ENCODE measurements at regions not wholly inside any gene's neighbourhood (a gene's known extent, or its start where the extent isn't known, plus 50 kb on each side); places are given as distances from the start of the nearest gene placed in this dataset.

DNA sequence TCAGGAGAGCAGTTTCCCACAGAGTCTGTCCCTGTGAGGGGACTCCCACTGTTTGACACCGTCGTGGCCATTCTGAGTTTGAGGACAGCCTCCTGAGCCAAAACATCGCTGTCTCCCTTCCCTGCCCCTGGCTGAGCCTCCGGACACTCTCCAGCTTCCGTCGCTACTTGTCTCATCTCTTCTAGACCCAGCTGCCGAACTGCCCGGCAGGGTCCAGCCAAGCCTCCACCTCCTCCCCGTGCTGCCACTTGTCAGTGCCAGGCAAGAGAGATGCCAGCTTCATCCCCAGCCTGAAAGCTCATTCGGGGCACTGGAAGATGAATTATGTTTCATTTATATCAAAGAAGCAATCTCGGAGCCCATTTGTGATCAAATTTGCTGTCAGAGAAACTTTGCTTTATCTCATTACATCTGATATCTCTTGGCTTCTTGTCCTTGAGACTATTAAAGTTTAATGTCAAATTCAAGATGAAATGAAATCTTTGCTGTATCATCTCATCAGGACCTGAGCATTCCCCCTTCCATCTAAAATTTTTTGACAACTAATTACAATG lies 283.9 kb downstream of the BUD13 start:
- no peak overlapping the region for H3K4me3 ChIP-seq (ENCODE audit: low read depth in 2 of 2, low read length in 2 of 2)
- no peaks in the 10 kb centered on the region for H3K9me3 ChIP-seq (ENCODE audit: control insufficient read depth, insufficient read depth, low read depth, low read length)
- intact Hi-C loops (cut with micrococcal nuclease; ENCODE audit: unreplicated experiment) (no loop called here), in situ Hi-C loops (cut with HindIII; ENCODE audit: low pct_unique_long_range_greater_than_20kb, low sequenced_read_pairs) (no loop called here)
- DNase-seq (ENCODE audit: low read depth, low spot score) (no peak), ATAC-seq (no peak)
- H3K27ac ChIP-seq (ENCODE audit: low read length): no peak overlapping the region
- H3K4me1 ChIP-seq (ENCODE audit: control insufficient read depth, insufficient read depth, low read length): no peaks in the 10 kb centered on the region
- H3K27me3 ChIP-seq (ENCODE audit: control insufficient read depth, insufficient read depth, low read length): peaks cover 32% of the 10 kb centered on the region
- ChIA-PET POLR2A (no interaction called here), CTCF (no interaction called here)
- TF ChIP-seq, protein P1, sequence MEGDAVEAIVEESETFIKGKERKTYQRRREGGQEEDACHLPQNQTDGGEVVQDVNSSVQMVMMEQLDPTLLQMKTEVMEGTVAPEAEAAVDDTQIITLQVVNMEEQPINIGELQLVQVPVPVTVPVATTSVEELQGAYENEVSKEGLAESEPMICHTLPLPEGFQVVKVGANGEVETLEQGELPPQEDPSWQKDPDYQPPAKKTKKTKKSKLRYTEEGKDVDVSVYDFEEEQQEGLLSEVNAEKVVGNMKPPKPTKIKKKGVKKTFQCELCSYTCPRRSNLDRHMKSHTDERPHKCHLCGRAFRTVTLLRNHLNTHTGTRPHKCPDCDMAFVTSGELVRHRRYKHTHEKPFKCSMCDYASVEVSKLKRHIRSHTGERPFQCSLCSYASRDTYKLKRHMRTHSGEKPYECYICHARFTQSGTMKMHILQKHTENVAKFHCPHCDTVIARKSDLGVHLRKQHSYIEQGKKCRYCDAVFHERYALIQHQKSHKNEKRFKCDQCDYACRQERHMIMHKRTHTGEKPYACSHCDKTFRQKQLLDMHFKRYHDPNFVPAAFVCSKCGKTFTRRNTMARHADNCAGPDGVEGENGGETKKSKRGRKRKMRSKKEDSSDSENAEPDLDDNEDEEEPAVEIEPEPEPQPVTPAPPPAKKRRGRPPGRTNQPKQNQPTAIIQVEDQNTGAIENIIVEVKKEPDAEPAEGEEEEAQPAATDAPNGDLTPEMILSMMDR (IDR thresholded peaks at IDR 0.05): no peak
- TF ChIP-seq TCF7L2 (IDR thresholded peaks at IDR 0.05; ENCODE audit: low read depth, low read length): no peak
- no peak for TF ChIP-seq SIN3A (IDR thresholded peaks at IDR 0.05; ENCODE audit: borderline replicate concordance, insufficient read depth, low read depth, low read length)
- TF ChIP-seq, protein P2, sequence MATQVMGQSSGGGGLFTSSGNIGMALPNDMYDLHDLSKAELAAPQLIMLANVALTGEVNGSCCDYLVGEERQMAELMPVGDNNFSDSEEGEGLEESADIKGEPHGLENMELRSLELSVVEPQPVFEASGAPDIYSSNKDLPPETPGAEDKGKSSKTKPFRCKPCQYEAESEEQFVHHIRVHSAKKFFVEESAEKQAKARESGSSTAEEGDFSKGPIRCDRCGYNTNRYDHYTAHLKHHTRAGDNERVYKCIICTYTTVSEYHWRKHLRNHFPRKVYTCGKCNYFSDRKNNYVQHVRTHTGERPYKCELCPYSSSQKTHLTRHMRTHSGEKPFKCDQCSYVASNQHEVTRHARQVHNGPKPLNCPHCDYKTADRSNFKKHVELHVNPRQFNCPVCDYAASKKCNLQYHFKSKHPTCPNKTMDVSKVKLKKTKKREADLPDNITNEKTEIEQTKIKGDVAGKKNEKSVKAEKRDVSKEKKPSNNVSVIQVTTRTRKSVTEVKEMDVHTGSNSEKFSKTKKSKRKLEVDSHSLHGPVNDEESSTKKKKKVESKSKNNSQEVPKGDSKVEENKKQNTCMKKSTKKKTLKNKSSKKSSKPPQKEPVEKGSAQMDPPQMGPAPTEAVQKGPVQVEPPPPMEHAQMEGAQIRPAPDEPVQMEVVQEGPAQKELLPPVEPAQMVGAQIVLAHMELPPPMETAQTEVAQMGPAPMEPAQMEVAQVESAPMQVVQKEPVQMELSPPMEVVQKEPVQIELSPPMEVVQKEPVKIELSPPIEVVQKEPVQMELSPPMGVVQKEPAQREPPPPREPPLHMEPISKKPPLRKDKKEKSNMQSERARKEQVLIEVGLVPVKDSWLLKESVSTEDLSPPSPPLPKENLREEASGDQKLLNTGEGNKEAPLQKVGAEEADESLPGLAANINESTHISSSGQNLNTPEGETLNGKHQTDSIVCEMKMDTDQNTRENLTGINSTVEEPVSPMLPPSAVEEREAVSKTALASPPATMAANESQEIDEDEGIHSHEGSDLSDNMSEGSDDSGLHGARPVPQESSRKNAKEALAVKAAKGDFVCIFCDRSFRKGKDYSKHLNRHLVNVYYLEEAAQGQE (IDR thresholded peaks at IDR 0.05; ENCODE audit: insufficient read depth in 1 of 2, low read depth in 2 of 2, low read length in 1 of 2): no peak
- TF ChIP-seq POLR2AphosphoS5 (IDR thresholded peaks at IDR 0.05; ENCODE audit: low read depth, low read length): no peak
- no peaks in the 10 kb centered on the region for H3K36me3 ChIP-seq (ENCODE audit: control insufficient read depth, insufficient read depth, low read length)
- no TSS peak for BruUV-seq (replicated peaks)

DNA sequence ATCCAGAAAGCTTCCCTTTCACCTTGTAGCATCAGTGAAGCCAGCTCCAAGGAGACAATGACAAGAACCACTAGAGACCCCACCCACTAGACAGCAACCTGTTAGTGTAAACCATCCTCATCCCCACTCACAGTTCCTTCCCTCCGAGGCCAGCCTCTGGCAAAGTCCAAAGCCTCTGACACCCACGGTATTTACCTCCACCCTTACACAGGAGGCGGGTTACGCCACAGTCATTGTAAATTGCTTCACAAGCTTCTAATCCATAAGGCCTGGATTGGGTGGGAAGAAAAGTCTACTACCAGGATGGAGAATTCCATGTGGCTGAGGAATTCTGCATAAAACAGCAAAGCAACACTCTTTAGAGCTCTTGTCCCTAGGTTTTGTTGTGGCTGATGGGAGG lies 287.4 kb downstream of the BUD13 start:
- ChIA-PET CTCF (no interaction called here), POLR2A (no interaction called here)
- no peak for ATAC-seq
- in situ Hi-C loops (cut with HindIII; ENCODE audit: low pct_unique_long_range_greater_than_20kb, low sequenced_read_pairs) (no loop called here), intact Hi-C loops (cut with micrococcal nuclease; ENCODE audit: unreplicated experiment) (no loop called here)
- BruUV-seq (replicated peaks): no TSS peak
- TF ChIP-seq, protein P1 (IDR thresholded peaks at IDR 0.05): no peak
- TF ChIP-seq TCF7L2 (IDR thresholded peaks at IDR 0.05; ENCODE audit: low read depth, low read length): no peak
- TF ChIP-seq, protein P2 (IDR thresholded peaks at IDR 0.05; ENCODE audit: insufficient read depth in 1 of 2, low read depth in 2 of 2, low read length in 1 of 2): no peak
- no peak for TF ChIP-seq SIN3A (IDR thresholded peaks at IDR 0.05; ENCODE audit: borderline replicate concordance, insufficient read depth, low read depth, low read length)
- no peak for TF ChIP-seq POLR2AphosphoS5 (IDR thresholded peaks at IDR 0.05; ENCODE audit: low read depth, low read length)
- H3K4me3 ChIP-seq (ENCODE audit: low read depth in 2 of 2, low read length in 2 of 2): no peak overlapping the region
- no peak overlapping the region for H3K27ac ChIP-seq (ENCODE audit: low read length)
- no peaks in the 10 kb centered on the region for H3K4me1 ChIP-seq (ENCODE audit: control insufficient read depth, insufficient read depth, low read length)
- H3K36me3 ChIP-seq (ENCODE audit: control insufficient read depth, insufficient read depth, low read length): no peaks in the 10 kb centered on the region
- H3K27me3 ChIP-seq (ENCODE audit: control insufficient read depth, insufficient read depth, low read length): peaks cover 35% of the 10 kb centered on the region
- DNase-seq (ENCODE audit: low read depth, low spot score): no peak
- H3K9me3 ChIP-seq (ENCODE audit: control insufficient read depth, insufficient read depth, low read depth, low read length): no peaks in the 10 kb centered on the region
